Coronary artery (tissue), 2 donors: ENCODE measurements at regions not wholly inside any gene's neighbourhood (a gene's known extent, or its start where the extent isn't known, plus 50 kb on each side); places are given as distances from the start of the nearest gene placed in this dataset.

ENCODE experiments used
- DNase-seq: peaks from one replicate; pipeline ENCODE4 v3.0.0-alpha.2; 2017; ENCODE audit warnings: low spot score
- H3K27ac ChIP-seq, 2 donors: fragments of 200-600 bp; sonication (generic); one replicate each; pipeline ENCODE4 v1.5.1; 2016 to 2019
- H3K4me3 ChIP-seq: fragments of 200-600 bp; sonication (generic); 2 replicates; pipeline ENCODE4 v1.5.1; 2016; ENCODE audit warnings: mild to moderate bottlenecking, moderate library complexity
- TF ChIP-seq, protein P1 (sequence below): fragments of 200-600 bp; sonication (generic); IDR thresholded peaks from one replicate; pipeline ENCODE4 v1.5.1; 2019; ENCODE audit warnings: antibody characterized with exemption

DNA sequence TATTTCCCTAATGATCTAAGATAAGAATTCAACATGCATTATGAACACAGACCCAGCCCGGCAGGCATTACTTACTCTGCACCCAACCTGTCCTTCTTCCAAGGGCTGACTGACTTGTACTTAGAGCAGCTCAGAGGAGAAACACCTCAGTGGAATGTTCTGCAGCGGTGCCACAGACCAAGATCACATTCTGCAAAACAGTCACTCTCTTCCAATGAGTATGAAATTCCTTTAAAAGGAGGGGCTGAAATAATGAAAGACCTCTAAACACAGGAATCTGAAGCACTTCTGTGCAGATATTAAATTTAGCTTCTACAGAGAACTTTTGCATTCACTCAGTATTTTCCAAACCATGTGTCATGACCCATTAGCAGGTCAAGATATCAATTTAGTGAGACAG is 172.9 kb downstream of the ZDHHC21 start:
- TF ChIP-seq, protein P1, sequence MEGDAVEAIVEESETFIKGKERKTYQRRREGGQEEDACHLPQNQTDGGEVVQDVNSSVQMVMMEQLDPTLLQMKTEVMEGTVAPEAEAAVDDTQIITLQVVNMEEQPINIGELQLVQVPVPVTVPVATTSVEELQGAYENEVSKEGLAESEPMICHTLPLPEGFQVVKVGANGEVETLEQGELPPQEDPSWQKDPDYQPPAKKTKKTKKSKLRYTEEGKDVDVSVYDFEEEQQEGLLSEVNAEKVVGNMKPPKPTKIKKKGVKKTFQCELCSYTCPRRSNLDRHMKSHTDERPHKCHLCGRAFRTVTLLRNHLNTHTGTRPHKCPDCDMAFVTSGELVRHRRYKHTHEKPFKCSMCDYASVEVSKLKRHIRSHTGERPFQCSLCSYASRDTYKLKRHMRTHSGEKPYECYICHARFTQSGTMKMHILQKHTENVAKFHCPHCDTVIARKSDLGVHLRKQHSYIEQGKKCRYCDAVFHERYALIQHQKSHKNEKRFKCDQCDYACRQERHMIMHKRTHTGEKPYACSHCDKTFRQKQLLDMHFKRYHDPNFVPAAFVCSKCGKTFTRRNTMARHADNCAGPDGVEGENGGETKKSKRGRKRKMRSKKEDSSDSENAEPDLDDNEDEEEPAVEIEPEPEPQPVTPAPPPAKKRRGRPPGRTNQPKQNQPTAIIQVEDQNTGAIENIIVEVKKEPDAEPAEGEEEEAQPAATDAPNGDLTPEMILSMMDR, result no peak
- no peak overlapping the region for H3K4me3 ChIP-seq
- H3K27ac ChIP-seq, result no peak overlapping the region
- DNase-seq, result no peak

DNA sequence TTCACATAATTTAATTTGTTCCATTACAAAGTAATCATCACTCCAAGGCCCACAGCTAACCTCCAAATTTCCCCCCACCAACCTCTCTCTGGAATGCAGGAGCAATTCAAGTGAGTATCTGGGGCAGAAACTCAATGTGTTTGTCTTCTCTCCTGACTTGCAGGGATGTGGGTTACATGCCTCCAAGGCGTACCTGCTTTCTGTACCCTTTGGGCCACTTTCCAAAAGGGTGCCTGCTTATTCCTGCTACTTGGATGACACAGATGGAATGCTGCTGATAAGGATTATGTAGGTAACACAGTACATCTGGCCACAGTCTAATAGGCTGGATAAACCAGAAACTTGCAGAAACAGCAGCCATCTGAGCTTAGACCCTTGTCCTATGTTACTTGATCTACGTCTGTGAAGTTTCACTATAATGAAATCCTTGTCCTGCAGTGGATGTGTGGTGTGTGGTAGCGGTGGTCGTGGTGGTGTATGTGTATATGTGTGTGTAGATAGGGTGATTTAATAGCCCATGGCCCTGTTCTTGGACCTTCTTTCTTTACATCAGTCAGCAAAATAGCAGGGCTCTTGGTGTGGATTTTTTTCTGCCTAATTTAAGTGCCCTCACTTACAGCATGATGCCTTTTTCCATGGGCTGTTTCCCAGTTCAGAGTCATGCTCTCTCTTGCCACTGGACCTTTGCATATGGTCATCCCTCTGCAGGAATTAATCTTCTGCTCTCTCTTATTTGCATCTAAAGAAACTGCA is 175.9 kb downstream of the ZDHHC21 start:
- TF ChIP-seq, protein P1, result no peak
- Histone ChIP-seq H3K27ac (no peak overlapping the region), H3K4me3 (no peak overlapping the region)
- no peak for DNase-seq

DNA sequence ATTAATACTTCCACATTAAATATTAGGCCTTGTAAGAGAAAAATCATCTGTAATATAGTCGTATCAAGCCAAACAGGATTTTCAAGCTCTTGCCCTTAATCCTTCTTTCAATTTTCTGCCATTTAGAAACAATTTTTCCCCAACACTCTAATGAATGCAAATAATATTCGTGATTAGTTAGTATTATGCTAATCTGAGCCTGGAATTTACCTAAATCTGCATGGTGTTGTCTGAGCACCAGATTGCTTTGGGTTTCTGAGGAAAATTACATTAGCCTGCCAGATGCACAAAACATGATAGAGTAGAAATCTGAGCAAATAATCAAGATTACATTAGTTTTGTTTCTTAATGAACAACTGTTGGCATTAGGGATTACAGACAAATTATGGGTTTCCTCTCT is 176.6 kb downstream of the ZDHHC21 start:
- TF ChIP-seq, protein P1, result no peak
- Histone ChIP-seq H3K27ac (no peak overlapping the region), H3K4me3 (no peak overlapping the region)
- DNase-seq, result no peak

DNA sequence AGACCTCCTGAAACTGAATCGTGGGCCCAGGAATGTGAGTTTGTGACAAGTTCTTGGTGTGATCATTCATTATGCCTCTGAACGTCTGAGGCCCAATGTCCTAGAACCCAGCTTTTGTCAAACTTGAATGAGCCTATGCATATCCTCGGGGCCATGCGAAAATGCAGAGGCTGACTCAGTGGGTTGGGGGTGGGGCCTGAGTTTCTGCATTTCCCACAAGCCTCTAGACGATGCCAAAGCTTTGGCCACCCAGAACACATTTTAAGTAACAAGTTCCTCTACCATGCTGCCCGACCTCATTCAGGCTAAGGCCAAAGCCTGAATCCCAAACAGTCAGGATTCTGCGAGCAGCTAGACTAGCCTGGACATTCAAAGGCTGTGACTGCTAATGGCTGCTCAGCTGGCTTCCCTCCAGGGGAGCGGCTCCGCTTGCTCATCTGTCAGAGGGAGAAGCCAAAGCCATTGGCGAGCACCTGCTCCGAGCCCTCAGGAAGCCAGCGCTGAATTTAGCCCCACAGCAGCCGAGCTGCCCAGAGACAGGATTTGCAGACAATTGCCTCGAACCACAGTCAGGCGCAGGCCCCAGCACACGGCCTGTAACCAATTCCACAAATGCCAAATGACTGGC is 177.5 kb downstream of the ZDHHC21 start:
- no peak overlapping the region for H3K27ac ChIP-seq
- TF ChIP-seq, protein P1, result no peak
- no peak for DNase-seq

DNA sequence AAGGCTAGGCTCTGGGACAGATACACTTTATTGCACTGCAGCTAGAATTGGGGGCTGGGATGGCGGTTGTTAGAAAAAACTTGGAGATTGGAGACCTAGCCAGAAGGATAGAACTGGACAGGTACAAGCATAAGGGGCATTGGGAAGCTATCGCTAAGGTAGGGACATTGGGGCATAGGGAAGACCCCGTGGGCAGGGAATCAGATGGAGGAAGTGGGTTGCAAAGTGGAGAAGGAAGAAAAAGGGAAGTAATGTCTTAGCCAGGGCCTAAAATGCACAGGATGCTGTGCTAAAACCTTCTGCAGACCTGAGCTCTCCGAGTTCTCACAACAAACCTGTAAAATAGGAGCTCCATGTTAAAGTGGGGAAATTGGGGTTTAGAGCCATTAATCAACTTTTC is 178.2 kb downstream of the ZDHHC21 start:
- Histone ChIP-seq H3K27ac (no peak overlapping the region), H3K4me3 (no peak overlapping the region)
- TF ChIP-seq, protein P1, result no peak
- DNase-seq, result no peak

More for the DNA sequence above, 177.5 kb downstream of the ZDHHC21 start:
- no peak overlapping the region for H3K4me3 ChIP-seq

DNA sequence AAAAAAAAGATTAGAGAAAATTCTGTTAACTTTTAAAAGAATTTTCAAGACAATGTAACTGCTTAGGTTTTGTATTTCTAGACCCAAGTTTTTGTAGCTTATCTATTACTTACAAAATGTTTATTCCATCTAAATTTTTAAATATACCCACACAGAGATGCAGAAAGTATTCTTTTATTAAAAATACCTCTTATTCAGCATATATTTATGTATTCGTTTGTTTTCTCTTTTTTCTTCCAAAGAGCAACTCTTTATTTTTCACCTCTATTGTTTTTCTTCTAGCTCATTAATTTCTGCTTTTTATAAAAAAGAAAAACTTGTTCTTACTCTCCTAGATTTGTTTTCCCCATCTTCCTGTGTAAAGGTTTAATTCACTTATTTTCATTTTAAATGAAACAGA is 180.3 kb downstream of the ZDHHC21 start:
- no peak for DNase-seq
- TF ChIP-seq, protein P1, result no peak
- no peak overlapping the region for H3K27ac ChIP-seq
- no peak overlapping the region for H3K4me3 ChIP-seq

DNA sequence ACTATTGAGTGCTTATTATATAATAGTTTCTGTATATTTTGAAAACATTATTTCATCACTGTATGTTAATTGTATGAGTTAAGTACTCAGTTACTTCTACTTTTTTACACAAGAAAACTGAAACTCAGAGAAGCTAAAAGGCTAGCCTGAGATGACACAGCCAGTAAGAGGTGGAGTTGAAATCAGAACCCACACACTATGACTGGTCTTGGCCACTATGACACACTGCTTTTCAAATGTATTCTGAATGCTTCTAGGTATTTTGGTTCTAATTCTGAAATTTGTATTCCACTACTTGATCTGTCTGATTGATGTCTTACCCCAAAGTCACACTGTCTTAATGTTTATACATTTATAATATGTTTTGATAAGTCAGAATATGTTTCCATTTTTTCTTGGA is 181.8 kb downstream of the ZDHHC21 start:
- Histone ChIP-seq H3K4me3 (no peak overlapping the region), H3K27ac (no peak overlapping the region)
- DNase-seq, result no peak
- TF ChIP-seq, protein P1, result no peak
